GM12873 (cell line): ENCODE measurements at regions not wholly inside any gene's neighbourhood (a gene's known extent, or its start where the extent isn't known, plus 50 kb on each side); places are given as distances from the start of the nearest gene placed in this dataset.

Experiments
- TF ChIP-seq, protein P1 (sequence below): IDR thresholded peaks from 2 replicates; pipeline ENCODE4 v1.5.1; 2012; ENCODE audit warnings: low read depth, mild to moderate bottlenecking, moderate library complexity, low read length, control low read depth; ENCODE audit not compliant: insufficient read depth; ENCODE audit errors: missing control alignments

DNA sequence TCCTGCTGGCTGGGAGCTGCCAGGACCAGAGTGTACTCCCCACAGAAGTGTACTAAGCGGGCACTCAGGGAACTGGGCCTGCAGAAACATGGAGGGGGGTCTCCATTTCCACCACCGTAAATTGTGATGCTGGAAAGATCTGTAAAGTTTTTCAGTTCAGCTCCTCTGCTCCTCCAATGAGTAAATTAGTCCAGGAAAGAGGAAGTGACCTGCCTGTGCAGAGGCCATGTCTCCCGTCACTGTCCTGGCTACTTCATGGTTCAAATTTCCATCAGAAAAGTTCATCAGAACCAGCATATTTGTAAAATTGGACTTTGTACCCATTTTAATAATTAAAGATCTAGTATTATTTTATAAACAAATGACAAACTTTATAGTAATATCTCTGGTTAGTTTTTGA lies 226.7 kb upstream of the THBS1 start:
- TF ChIP-seq, protein P1, sequence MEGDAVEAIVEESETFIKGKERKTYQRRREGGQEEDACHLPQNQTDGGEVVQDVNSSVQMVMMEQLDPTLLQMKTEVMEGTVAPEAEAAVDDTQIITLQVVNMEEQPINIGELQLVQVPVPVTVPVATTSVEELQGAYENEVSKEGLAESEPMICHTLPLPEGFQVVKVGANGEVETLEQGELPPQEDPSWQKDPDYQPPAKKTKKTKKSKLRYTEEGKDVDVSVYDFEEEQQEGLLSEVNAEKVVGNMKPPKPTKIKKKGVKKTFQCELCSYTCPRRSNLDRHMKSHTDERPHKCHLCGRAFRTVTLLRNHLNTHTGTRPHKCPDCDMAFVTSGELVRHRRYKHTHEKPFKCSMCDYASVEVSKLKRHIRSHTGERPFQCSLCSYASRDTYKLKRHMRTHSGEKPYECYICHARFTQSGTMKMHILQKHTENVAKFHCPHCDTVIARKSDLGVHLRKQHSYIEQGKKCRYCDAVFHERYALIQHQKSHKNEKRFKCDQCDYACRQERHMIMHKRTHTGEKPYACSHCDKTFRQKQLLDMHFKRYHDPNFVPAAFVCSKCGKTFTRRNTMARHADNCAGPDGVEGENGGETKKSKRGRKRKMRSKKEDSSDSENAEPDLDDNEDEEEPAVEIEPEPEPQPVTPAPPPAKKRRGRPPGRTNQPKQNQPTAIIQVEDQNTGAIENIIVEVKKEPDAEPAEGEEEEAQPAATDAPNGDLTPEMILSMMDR: no peak

- TF ChIP-seq, protein P1: no peak
Observed at GRCh38 chr15:39357480-39358268, 223.2 kb upstream of the THBS1 start.

DNA sequence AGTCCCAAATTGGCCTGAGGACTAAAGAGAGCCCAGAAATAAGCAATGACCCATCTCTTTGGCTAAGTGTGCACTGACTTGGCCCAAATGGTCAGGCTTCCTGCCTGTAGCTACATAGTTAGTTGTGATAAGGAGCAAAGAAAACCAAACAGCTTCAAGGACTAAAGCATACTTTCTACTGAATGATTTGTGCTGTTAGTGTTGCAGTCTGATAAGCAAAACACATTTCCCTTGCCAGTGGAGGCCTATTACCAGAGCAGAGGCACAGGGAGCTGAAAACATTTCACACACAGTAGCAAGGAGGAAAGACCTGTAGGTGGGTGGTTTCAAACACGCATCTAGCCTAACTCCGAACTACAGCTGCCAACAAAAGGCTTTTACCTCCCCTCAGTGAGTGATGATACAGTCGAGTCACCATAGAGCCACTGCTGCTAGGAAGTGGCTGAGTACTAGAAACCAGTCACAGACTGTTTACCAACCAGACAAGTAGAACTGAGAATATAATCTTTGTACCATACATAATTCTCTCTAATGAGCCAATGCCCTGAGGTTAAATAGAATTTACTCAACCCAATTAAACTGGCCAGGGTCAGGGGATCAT lies 222.3 kb upstream of the THBS1 start:
- TF ChIP-seq, protein P1: no peak

DNA sequence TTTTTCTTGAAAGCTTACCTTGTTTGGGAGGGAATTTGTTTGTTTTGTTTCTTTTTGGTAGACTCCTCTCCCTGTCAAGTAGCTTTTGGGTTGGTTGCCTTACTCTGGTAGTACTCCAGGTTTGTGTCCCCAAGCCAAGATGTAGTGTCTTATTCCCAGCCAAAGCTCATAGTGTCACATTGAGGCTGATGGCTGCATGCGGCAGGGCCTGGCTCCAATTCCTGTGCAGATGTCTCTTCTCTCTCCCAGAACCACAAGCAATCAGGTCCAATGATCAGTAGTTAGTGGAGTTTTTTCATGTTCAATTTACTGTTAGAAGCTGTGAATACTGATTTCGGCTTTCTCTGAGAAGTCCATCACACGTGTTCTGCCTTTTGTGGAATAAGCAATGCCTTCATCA lies 221.1 kb upstream of the THBS1 start:
- TF ChIP-seq, protein P1: no peak

- TF ChIP-seq, protein P1: no peak
Observed at GRCh38 chr15:39360452-39360851, 220.4 kb upstream of the THBS1 start.

DNA sequence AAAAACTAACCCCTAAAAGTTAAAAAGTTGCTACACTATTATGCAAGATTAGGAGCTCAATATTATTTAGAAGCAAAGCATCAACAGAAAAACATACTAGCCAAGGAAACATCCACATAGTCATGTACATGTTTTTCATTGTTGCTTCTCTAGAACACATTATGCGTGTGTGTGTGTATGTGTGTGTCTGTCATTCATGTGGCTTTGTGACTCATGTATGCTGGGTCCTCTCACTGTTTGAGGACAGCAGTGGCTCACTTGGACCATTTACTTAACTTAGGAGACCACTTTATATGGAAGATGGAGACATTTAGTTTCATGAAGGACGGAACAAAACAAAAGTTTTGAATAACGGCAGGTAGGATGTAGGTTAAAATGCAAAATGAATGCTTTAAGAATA lies 219.4 kb upstream of the THBS1 start:
- TF ChIP-seq, protein P1: no peak

GRCh38 chr15:39362821-39363561 lies 217.9 kb upstream of the THBS1 start:
- TF ChIP-seq, protein P1: no peak
